WERI-Rb-1 (cell line): ENCODE measurements at regions not wholly inside any gene's neighbourhood (a gene's known extent, or its start where the extent isn't known, plus 50 kb on each side); places are given as distances from the start of the nearest gene placed in this dataset.
"Not testable (repeated sequence)": the region's sequence is repeated elsewhere in the genome, so short reads cannot be mapped to it uniquely, and the experiment has no call there.

Experiments
- DNase-seq: peaks from one replicate; pipeline ENCODE4 v3.0.0-alpha.2; 2020
- H3K27ac ChIP-seq: fragments of 250-450 bp; sonication (Bioruptor Pico); 2 replicates; pipeline ENCODE4 v1.5.1; 2020; ENCODE audit warnings: mild to moderate bottlenecking, moderate library complexity
- H3K27me3 ChIP-seq: fragments of 250-450 bp; sonication (Bioruptor Pico); 2 replicates; pipeline ENCODE4 v1.5.1; 2021; ENCODE audit warnings: mild to moderate bottlenecking, low read depth, moderate library complexity; ENCODE audit not compliant: insufficient read depth, severe bottlenecking
- H3K36me3 ChIP-seq: fragments of 250-450 bp; sonication (Bioruptor Pico); 2 replicates; pipeline ENCODE4 v1.5.1; 2020; ENCODE audit warnings: mild to moderate bottlenecking, moderate library complexity
- H3K4me3 ChIP-seq: 2 replicates; pipeline ENCODE4 v1.5.1; 2011; ENCODE audit warnings: low read depth, mild to moderate bottlenecking, control low read depth, low read length
- H3K9me3 ChIP-seq: fragments of 250-450 bp; sonication (Bioruptor Pico); 2 replicates; pipeline ENCODE4 v1.5.1; 2021; ENCODE audit warnings: mild to moderate bottlenecking, moderate library complexity; ENCODE audit not compliant: severe bottlenecking
- TF ChIP-seq, protein P1 (sequence below): IDR thresholded peaks from 2 replicates; pipeline ENCODE4 v1.5.1; 2011; ENCODE audit warnings: low read depth, mild to moderate bottlenecking, control low read depth, inconsistent platforms, low read length

- no peaks in the 10 kb centered on the region for H3K27me3 ChIP-seq
- TF ChIP-seq, protein P1, sequence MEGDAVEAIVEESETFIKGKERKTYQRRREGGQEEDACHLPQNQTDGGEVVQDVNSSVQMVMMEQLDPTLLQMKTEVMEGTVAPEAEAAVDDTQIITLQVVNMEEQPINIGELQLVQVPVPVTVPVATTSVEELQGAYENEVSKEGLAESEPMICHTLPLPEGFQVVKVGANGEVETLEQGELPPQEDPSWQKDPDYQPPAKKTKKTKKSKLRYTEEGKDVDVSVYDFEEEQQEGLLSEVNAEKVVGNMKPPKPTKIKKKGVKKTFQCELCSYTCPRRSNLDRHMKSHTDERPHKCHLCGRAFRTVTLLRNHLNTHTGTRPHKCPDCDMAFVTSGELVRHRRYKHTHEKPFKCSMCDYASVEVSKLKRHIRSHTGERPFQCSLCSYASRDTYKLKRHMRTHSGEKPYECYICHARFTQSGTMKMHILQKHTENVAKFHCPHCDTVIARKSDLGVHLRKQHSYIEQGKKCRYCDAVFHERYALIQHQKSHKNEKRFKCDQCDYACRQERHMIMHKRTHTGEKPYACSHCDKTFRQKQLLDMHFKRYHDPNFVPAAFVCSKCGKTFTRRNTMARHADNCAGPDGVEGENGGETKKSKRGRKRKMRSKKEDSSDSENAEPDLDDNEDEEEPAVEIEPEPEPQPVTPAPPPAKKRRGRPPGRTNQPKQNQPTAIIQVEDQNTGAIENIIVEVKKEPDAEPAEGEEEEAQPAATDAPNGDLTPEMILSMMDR = no peak
- DNase-seq = no peak
Measured at GRCh38 chr15:81729340-81729739, 316.5 kb downstream of the MEX3B start.

GRCh38 chr15:81728726-81729125, 317.1 kb downstream of the MEX3B start:
- H3K9me3 ChIP-seq = peaks cover 20% of the 10 kb centered on the region
- no peak overlapping the region for H3K27ac ChIP-seq
- DNase-seq = no peak
- no peaks in the 10 kb centered on the region for H3K27me3 ChIP-seq
- no peak overlapping the region for H3K4me3 ChIP-seq
- no peaks in the 10 kb centered on the region for H3K36me3 ChIP-seq
- TF ChIP-seq, protein P1 = no peak

More at GRCh38 chr15:81729340-81729739, 316.5 kb downstream of the MEX3B start:
- Histone ChIP-seq H3K36me3 (no peaks in the 10 kb centered on the region), H3K4me3 (no peak overlapping the region), H3K27ac (no peak overlapping the region), H3K9me3 (peaks cover 20% of the 10 kb centered on the region)

DNA sequence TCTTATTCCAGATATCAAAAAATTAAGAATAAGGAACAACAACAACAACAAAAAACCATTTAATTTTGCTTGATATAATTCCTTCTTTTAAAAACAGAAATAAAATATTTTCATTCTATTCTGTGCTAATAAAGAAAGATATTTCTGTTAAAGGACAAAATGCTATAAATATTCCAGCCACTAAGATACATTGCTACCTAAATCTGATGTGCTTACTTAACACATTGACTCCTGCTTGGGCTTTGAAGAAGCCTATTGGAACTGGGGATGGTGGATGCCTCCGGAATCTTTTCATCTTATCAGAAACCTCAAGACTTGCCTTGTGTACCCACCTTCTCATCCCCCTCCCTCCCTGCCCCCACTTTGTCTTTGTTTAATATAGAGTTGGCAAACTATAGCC, 320.2 kb downstream of the MEX3B start:
- Histone ChIP-seq H3K36me3 (no peaks in the 10 kb centered on the region), H3K27ac (no peak overlapping the region), H3K4me3 (no peak overlapping the region), H3K9me3 (peaks cover 20% of the 10 kb centered on the region), H3K27me3 (no peaks in the 10 kb centered on the region)
- TF ChIP-seq, protein P1 = no peak
- DNase-seq = no peak

- Histone ChIP-seq H3K27me3 (no peaks in the 10 kb centered on the region), H3K9me3 (peaks cover 20% of the 10 kb centered on the region), H3K27ac (no peak overlapping the region), H3K36me3 (no peaks in the 10 kb centered on the region), H3K4me3 (no peak overlapping the region)
- TF ChIP-seq, protein P1 = no peak
- DNase-seq = no peak
Measured at GRCh38 chr15:81724536-81724935, 321.3 kb downstream of the MEX3B start.

DNA sequence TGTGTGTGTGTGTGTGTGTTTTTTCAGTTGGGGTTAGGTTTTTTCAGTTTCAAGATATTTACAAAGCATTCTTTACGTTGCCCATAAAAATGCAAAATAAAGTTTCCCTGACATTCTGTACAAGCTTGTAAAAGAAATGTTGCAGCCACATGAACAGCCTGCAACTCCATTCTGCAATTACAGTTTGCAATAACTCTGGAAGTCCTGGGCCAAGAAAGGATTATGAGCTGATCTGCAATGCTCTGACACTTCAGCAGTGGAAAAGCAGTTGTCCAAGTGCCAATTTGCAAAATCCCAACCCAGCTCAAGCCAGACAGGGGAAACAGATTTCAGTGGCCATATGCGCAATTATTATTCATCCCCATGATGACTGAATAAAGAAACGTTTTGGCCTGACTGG, 322.1 kb downstream of the MEX3B start:
- peak; percentile 38 for DNase-seq
- TF ChIP-seq, protein P1 = no peak

GRCh38 chr15:81723113-81723651, 322.6 kb downstream of the MEX3B start:
- H3K4me3 ChIP-seq = no peak overlapping the region
- no peaks in the 10 kb centered on the region for H3K36me3 ChIP-seq
- DNase-seq = no peak
- no peak overlapping the region for H3K27ac ChIP-seq
- no peaks in the 10 kb centered on the region for H3K27me3 ChIP-seq
- H3K9me3 ChIP-seq = peaks cover 20% of the 10 kb centered on the region
- TF ChIP-seq, protein P1 = no peak

More for the DNA sequence above, 322.1 kb downstream of the MEX3B start:
- Histone ChIP-seq H3K9me3 (peaks cover 20% of the 10 kb centered on the region), H3K36me3 (no peaks in the 10 kb centered on the region), H3K27ac (no peak overlapping the region), H3K4me3 (no peak overlapping the region), H3K27me3 (no peaks in the 10 kb centered on the region)

DNA sequence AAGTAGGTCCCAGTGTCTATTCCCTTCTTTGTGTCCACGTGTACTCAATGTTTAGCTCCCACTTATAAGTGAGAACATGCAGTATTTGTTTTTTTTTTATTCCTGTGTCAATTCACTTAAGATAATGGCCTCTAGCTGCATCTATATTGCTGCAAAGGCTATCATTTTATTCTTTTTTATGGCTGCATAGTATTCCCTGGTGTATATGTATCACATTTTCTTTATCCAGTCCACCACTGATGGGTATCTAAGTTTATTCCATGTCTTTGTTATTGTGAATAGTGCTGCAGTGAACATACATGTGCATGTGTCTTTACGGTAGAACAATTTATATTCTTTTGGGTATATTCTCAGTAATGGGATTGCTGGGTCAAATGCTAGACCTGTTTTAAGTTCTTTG, 329.4 kb downstream of the MEX3B start:
- not testable (repeated sequence) for H3K36me3 ChIP-seq, H3K27me3 ChIP-seq, H3K9me3 ChIP-seq, H3K27ac ChIP-seq, DNase-seq, H3K4me3 ChIP-seq
